ENCODE measurements at regions not wholly inside any gene's neighbourhood (a gene's known extent, or its start where the extent isn't known, plus 50 kb on each side); places are given as distances from the start of the nearest gene placed in this dataset.
"Not testable (repeated sequence)": the region's sequence is repeated elsewhere in the genome, so short reads cannot be mapped to it uniquely, and the experiment has no call there.

DNA sequence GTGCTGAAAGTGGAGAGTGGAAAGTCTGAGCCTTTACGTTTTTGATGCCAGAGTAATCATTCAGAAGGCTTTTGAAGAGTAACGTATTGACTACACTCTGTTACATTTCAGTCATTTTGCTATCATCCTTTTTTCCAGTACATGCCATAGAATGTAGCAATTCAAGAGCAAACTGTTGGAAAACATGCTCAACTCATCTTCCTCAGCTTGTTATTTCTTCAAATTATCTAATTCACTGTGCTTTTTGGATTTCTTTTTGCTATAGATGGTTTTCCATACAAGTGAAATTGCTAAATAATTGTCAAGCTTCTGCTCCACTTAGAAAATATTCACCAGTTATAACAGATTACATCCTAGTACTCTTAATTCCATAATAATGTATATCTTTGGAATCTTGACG is 129.9 kb upstream of the CLEC14A start:
- TF ChIP-seq, protein P1, sequence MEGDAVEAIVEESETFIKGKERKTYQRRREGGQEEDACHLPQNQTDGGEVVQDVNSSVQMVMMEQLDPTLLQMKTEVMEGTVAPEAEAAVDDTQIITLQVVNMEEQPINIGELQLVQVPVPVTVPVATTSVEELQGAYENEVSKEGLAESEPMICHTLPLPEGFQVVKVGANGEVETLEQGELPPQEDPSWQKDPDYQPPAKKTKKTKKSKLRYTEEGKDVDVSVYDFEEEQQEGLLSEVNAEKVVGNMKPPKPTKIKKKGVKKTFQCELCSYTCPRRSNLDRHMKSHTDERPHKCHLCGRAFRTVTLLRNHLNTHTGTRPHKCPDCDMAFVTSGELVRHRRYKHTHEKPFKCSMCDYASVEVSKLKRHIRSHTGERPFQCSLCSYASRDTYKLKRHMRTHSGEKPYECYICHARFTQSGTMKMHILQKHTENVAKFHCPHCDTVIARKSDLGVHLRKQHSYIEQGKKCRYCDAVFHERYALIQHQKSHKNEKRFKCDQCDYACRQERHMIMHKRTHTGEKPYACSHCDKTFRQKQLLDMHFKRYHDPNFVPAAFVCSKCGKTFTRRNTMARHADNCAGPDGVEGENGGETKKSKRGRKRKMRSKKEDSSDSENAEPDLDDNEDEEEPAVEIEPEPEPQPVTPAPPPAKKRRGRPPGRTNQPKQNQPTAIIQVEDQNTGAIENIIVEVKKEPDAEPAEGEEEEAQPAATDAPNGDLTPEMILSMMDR (IDR thresholded peaks at IDR 0.05; ENCODE audit: insufficient read depth, low read length): no peak
- no peak overlapping the region for H3K4me3 ChIP-seq (ENCODE audit: low read depth, low read length)
- DNase-seq (ENCODE audit: low read depth): no peak

GRCh38 chr14:38385343-38385742 is 129.4 kb upstream of the CLEC14A start:
- no peak for DNase-seq (ENCODE audit: low read depth)
- H3K4me3 ChIP-seq (ENCODE audit: low read depth, low read length): no peak overlapping the region
- TF ChIP-seq, protein P1 (IDR thresholded peaks at IDR 0.05; ENCODE audit: insufficient read depth, low read length): no peak

- DNase-seq (ENCODE audit: low read depth): no peak
- H3K4me3 ChIP-seq (ENCODE audit: low read depth, low read length): no peak overlapping the region
- TF ChIP-seq, protein P1 (IDR thresholded peaks at IDR 0.05; ENCODE audit: insufficient read depth, low read length): no peak
Observed at GRCh38 chr14:38384741-38385140, 128.8 kb upstream of the CLEC14A start.

GRCh38 chr14:38367922-38368321 is 112.0 kb upstream of the CLEC14A start:
- no peak overlapping the region for H3K4me3 ChIP-seq (ENCODE audit: low read depth, low read length)
- TF ChIP-seq, protein P1 (IDR thresholded peaks at IDR 0.05; ENCODE audit: insufficient read depth, low read length): no peak
- no peak for DNase-seq (ENCODE audit: low read depth)

DNA sequence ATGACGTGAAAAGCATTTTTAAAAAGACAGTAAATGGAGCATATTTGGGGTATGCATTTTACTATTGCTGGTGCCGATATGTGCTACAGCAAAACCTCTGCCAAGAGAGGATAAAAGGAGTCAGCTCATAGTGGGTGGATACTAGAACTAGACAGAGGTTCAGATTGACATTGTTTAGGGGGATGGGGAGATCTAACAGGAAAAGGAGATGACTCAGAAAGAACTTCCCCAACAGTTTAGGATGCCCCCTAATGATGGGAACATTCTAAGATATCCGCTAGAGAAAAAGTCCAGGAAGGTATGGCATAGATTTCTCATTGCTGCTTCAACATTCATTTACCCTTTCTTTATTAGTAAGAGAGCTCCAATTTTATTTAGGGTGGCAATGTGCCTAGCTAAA is 110.5 kb upstream of the CLEC14A start:
- TF ChIP-seq, protein P1 (IDR thresholded peaks at IDR 0.05; ENCODE audit: insufficient read depth, low read length): no peak
- no peak for DNase-seq (ENCODE audit: low read depth)
- no peak overlapping the region for H3K4me3 ChIP-seq (ENCODE audit: low read depth, low read length)

DNA sequence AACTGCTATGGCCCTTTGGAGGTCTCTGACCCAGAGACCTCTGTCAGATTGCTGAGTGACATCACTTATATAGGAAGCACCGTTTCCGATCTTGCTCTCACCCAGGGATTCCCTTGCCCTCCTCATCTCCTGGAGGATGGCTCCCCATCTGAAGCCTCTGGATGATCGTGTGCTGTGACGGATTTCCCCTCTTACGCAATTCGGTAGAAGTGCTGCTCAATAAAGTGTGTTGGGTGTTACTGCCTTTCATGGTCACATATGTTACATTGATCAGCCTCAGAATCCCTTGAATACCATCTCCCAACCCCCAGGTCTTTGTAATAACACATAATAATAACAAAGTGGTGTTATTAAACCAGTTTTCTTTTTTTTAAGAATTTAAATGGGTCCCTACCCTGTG is 107.3 kb upstream of the CLEC14A start:
- H3K4me3 ChIP-seq (ENCODE audit: low read depth, low read length): no peak overlapping the region
- TF ChIP-seq, protein P1 (IDR thresholded peaks at IDR 0.05; ENCODE audit: insufficient read depth, low read length): no peak

DNA sequence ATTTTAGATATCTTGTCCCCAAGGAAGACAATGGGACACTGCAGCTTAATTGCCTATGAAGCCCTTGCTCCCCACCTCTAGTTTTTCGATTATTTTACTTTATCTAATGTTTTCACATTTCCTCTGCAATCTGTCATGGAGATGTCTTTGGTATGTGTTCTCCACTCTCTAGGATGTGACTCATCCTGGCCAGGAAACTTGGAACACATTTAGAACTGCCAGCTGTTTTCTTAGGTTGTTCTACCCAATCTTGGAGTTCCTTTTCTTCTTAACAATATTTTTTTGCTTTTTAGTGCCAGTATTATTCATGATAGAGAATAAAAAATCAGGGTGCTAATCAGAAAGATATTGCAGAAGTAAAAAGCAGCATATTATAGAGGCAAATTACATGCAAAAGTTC is 101.7 kb upstream of the CLEC14A start:
- DNase-seq (ENCODE audit: low read depth): peak; percentile 81
- H3K4me3 ChIP-seq (ENCODE audit: low read depth, low read length): no peak overlapping the region
- TF ChIP-seq, protein P1 (IDR thresholded peaks at IDR 0.05; ENCODE audit: insufficient read depth, low read length): no peak

More for the DNA sequence above, 107.3 kb upstream of the CLEC14A start:
- DNase-seq (ENCODE audit: low read depth): no peak

DNA sequence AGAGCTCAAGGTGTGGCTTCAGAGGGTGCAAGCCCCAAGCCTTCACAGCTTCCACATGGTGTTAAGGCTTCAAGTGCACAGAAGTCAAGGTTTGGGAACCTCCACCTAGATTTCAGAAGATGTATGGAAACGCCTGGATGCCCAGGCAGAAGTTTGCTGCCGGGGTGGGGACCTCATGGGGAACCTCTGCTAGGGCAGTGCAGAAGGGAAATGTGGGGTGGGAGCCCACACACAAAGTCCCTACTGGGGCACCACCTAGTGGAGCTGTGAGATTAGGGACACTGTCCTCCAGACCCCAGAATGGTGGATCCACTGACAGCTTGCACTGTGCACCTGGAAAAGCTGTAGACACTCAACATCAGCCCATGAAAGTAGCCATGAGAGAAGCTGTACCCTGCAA is 99.6 kb upstream of the CLEC14A start:
- H3K4me3 ChIP-seq (ENCODE audit: low read depth, low read length); DNase-seq (ENCODE audit: low read depth): not testable (repeated sequence)
